A549 (cell line): ENCODE measurements at regions not wholly inside any gene's neighbourhood (a gene's known extent, or its start where the extent isn't known, plus 50 kb on each side); places are given as distances from the start of the nearest gene placed in this dataset.

Experiments used
- CHD2 ChIP-seq: fragments of 150-350 bp; IDR thresholded peaks from 2 replicates; pipeline ENCODE4 v1.6.1; 2014; ENCODE audit warnings: low read length; ENCODE audit not compliant: partially characterized antibody
- POLR2A ChIP-seq: IDR thresholded peaks from 2 replicates; pipeline ENCODE4 v1.6.1; 2012; ENCODE audit warnings: mild to moderate bottlenecking, low read length
- RCOR1 ChIP-seq: fragments of 150-350 bp; IDR thresholded peaks from 2 replicates; pipeline ENCODE4 v1.6.1; 2014; ENCODE audit warnings: antibody characterized with exemption, low read length, low read depth
- REST ChIP-seq: fragments of 200-600 bp; sonication (generic); IDR thresholded peaks from 2 replicates; pipeline ENCODE4 v1.6.1; 2016; ENCODE audit warnings: antibody characterized with exemption, mild to moderate bottlenecking, moderate library complexity
- ZFP36 ChIP-seq: fragments of 450-650 bp; IDR thresholded peaks from 2 replicates; pipeline ENCODE4 v1.6.1; 2014; ENCODE audit warnings: borderline replicate concordance; ENCODE audit not compliant: partially characterized antibody
- TF ChIP-seq, protein P1 (sequence below): fragments of >200 bp; sonication (Bioruptor Twin); formaldehyde crosslinking; IDR thresholded peaks from 3 replicates; pipeline ENCODE4 v1.5.1; 2016
- TF ChIP-seq, protein P2 (sequence below): IDR thresholded peaks from 2 replicates; pipeline ENCODE4 v1.6.1; 2012

DNA sequence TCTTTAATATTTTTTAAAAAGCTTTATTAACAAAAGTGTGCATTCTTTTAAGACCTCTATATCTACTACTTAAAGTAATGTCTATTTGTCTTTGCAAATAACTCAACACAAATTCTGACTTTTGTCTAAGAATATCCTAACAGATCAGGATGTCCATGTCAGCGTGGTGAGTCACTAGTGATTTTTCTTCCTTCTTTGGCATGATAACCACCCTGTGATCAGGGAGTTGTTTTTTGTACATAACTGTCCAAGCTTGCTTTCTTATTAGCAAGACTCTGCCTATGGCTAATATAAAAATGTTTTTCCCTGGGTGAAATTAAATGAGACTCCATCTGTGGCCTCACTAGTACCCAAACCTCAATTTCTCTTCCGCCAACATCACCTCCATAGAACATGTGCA, 688.9 kb upstream of the ADGRL2 start:
- TF ChIP-seq, protein P1, sequence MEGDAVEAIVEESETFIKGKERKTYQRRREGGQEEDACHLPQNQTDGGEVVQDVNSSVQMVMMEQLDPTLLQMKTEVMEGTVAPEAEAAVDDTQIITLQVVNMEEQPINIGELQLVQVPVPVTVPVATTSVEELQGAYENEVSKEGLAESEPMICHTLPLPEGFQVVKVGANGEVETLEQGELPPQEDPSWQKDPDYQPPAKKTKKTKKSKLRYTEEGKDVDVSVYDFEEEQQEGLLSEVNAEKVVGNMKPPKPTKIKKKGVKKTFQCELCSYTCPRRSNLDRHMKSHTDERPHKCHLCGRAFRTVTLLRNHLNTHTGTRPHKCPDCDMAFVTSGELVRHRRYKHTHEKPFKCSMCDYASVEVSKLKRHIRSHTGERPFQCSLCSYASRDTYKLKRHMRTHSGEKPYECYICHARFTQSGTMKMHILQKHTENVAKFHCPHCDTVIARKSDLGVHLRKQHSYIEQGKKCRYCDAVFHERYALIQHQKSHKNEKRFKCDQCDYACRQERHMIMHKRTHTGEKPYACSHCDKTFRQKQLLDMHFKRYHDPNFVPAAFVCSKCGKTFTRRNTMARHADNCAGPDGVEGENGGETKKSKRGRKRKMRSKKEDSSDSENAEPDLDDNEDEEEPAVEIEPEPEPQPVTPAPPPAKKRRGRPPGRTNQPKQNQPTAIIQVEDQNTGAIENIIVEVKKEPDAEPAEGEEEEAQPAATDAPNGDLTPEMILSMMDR: no peak
- TF ChIP-seq, protein P2, sequence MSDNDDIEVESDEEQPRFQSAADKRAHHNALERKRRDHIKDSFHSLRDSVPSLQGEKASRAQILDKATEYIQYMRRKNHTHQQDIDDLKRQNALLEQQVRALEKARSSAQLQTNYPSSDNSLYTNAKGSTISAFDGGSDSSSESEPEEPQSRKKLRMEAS: no peak
- TF ChIP-seq POLR2A (no peak), CHD2 (no peak), REST (no peak), RCOR1 (no peak), ZFP36 (no peak)
